ENCODE measurements at regions not wholly inside any gene's neighbourhood (a gene's known extent, or its start where the extent isn't known, plus 50 kb on each side); places are given as distances from the start of the nearest gene placed in this dataset.

GRCh38 chr3:137906985-137907649, 102.8 kb upstream of the CLDN18 start:
- H3K4me2 ChIP-seq (ENCODE audit: low read length) = no peak overlapping the region
- no peak overlapping the region for H2AFZ ChIP-seq
- no peak overlapping the region for H3K4me3 ChIP-seq (ENCODE audit: low read depth, low read length)
- H3K9me3 ChIP-seq (ENCODE audit: control insufficient read depth, low read length) = no peaks in the 10 kb centered on the region
- H3K27ac ChIP-seq = no peak overlapping the region
- H3K9ac ChIP-seq = no peak overlapping the region
- no peaks in the 10 kb centered on the region for H3K36me3 ChIP-seq (ENCODE audit: control insufficient read depth, insufficient read depth, low read length)
- H3K79me2 ChIP-seq = no peaks in the 10 kb centered on the region
- no peak for TF ChIP-seq CTCF (IDR thresholded peaks at IDR 0.05)
- no peaks in the 10 kb centered on the region for H3K4me1 ChIP-seq
- no peaks in the 10 kb centered on the region for H3K27me3 ChIP-seq (ENCODE audit: control insufficient read depth, insufficient read depth, low read length)

- no peaks in the 10 kb centered on the region for H3K9me3 ChIP-seq (ENCODE audit: control insufficient read depth, low read length)
These were observed 85.3 kb upstream of the CLDN18 start for GRCh38 chr3:137924628-137925027.

GRCh38 chr3:137925080-137925479, 84.9 kb upstream of the CLDN18 start:
- Histone ChIP-seq H3K79me2 (no peaks in the 10 kb centered on the region), H3K27me3 (ENCODE audit: control insufficient read depth, insufficient read depth, low read length) (no peaks in the 10 kb centered on the region)
- no peak for TF ChIP-seq CTCF (IDR thresholded peaks at IDR 0.05)

More at GRCh38 chr3:137924628-137925027, 85.3 kb upstream of the CLDN18 start:
- Histone ChIP-seq H3K9ac (no peak overlapping the region), H3K27ac (no peak overlapping the region), H3K27me3 (ENCODE audit: control insufficient read depth, insufficient read depth, low read length) (no peaks in the 10 kb centered on the region), H3K4me1 (no peaks in the 10 kb centered on the region), H3K4me3 (ENCODE audit: low read depth, low read length) (no peak overlapping the region), H2AFZ (no peak overlapping the region), H3K79me2 (no peaks in the 10 kb centered on the region), H3K4me2 (ENCODE audit: low read length) (no peak overlapping the region), H3K36me3 (ENCODE audit: control insufficient read depth, insufficient read depth, low read length) (no peaks in the 10 kb centered on the region)
- TF ChIP-seq CTCF (IDR thresholded peaks at IDR 0.05) = no peak

GRCh38 chr3:137926991-137927390, 83.0 kb upstream of the CLDN18 start:
- H3K27ac ChIP-seq = no peak overlapping the region
- no peaks in the 10 kb centered on the region for H3K79me2 ChIP-seq
- H2AFZ ChIP-seq = no peak overlapping the region
- H3K9ac ChIP-seq = no peak overlapping the region
- H3K4me1 ChIP-seq = no peaks in the 10 kb centered on the region
- H3K36me3 ChIP-seq (ENCODE audit: control insufficient read depth, insufficient read depth, low read length) = no peaks in the 10 kb centered on the region
- no peak for TF ChIP-seq CTCF (IDR thresholded peaks at IDR 0.05)
- no peak overlapping the region for H3K4me2 ChIP-seq (ENCODE audit: low read length)
- no peaks in the 10 kb centered on the region for H3K27me3 ChIP-seq (ENCODE audit: control insufficient read depth, insufficient read depth, low read length)
- H3K9me3 ChIP-seq (ENCODE audit: control insufficient read depth, low read length) = no peaks in the 10 kb centered on the region
- H3K4me3 ChIP-seq (ENCODE audit: low read depth, low read length) = no peak overlapping the region

More at GRCh38 chr3:137925080-137925479, 84.9 kb upstream of the CLDN18 start:
- no peak overlapping the region for H3K4me3 ChIP-seq (ENCODE audit: low read depth, low read length)
- no peaks in the 10 kb centered on the region for H3K9me3 ChIP-seq (ENCODE audit: control insufficient read depth, low read length)
- no peaks in the 10 kb centered on the region for H3K4me1 ChIP-seq
- H2AFZ ChIP-seq = no peak overlapping the region
- H3K36me3 ChIP-seq (ENCODE audit: control insufficient read depth, insufficient read depth, low read length) = no peaks in the 10 kb centered on the region
- H3K4me2 ChIP-seq (ENCODE audit: low read length) = no peak overlapping the region
- no peak overlapping the region for H3K27ac ChIP-seq
- no peak overlapping the region for H3K9ac ChIP-seq

GRCh38 chr3:137930976-137931375, 79.0 kb upstream of the CLDN18 start:
- no peaks in the 10 kb centered on the region for H3K36me3 ChIP-seq (ENCODE audit: control insufficient read depth, insufficient read depth, low read length)
- H2AFZ ChIP-seq = no peak overlapping the region
- no peak for TF ChIP-seq CTCF (IDR thresholded peaks at IDR 0.05)
- H3K27me3 ChIP-seq (ENCODE audit: control insufficient read depth, insufficient read depth, low read length) = no peaks in the 10 kb centered on the region
- H3K4me2 ChIP-seq (ENCODE audit: low read length) = no peak overlapping the region
- no peak overlapping the region for H3K27ac ChIP-seq
- no peak overlapping the region for H3K9ac ChIP-seq
- H3K4me1 ChIP-seq = no peaks in the 10 kb centered on the region
- H3K79me2 ChIP-seq = no peaks in the 10 kb centered on the region
- no peak overlapping the region for H3K4me3 ChIP-seq (ENCODE audit: low read depth, low read length)
- no peaks in the 10 kb centered on the region for H3K9me3 ChIP-seq (ENCODE audit: control insufficient read depth, low read length)

All from parathyroid adenoma (tissue), 2 donors.